Erythroblast (primary cell): ENCODE measurements at regions not wholly inside any gene's neighbourhood (a gene's known extent, or its start where the extent isn't known, plus 50 kb on each side); places are given as distances from the start of the nearest gene placed in this dataset.

Experiments
- DNase-seq, 2 experiments: peaks; one replicate each; lab custom pipeline; 2025; lab: John Stamatoyannopoulos, UW
- GATA1 ChIP-seq: IDR thresholded peaks from 2 replicates; pipeline ENCODE4 v1.6.1; 2011; ENCODE audit warnings: low read depth, mild to moderate bottlenecking, control low read depth, low read length, moderate library complexity
- POLR2A ChIP-seq: IDR thresholded peaks from 2 replicates; pipeline ENCODE4 v1.6.1; 2011; ENCODE audit warnings: mild to moderate bottlenecking, low read length

DNA sequence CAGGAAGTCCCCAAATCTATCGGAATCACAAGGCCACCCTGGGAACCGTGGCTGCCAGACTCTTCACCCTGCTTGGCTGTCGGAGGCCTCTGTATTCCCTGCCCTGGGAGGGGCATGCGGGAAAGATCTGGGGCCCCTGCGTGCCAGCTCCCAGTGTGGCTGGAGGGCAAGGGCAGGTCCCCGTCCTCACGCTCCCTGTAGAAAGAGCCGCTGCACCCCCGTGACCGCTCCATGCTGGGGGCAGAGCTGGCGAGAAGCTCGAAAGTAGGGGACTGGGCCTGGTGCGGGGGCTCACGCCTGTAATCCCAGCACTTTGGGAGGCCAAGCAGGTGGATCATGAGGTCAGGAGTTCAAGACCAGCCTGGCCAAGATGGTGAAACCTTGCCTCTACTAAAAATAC lies 208.4 kb upstream of the SOX1 start:
- DNase-seq, result no peak
- TF ChIP-seq GATA1 (no peak), POLR2A (no peak)

GRCh38 chr13:111859354-111860230 lies 207.4 kb upstream of the SOX1 start:
- DNase-seq, result no peak
- no peak for TF ChIP-seq GATA1
- no peak for TF ChIP-seq POLR2A

GRCh38 chr13:111860231-111860552 lies 206.8 kb upstream of the SOX1 start:
- TF ChIP-seq GATA1 (no peak), POLR2A (no peak)
- DNase-seq, result no peak

GRCh38 chr13:111861319-111861718 lies 205.6 kb upstream of the SOX1 start:
- DNase-seq, result no peak

DNA sequence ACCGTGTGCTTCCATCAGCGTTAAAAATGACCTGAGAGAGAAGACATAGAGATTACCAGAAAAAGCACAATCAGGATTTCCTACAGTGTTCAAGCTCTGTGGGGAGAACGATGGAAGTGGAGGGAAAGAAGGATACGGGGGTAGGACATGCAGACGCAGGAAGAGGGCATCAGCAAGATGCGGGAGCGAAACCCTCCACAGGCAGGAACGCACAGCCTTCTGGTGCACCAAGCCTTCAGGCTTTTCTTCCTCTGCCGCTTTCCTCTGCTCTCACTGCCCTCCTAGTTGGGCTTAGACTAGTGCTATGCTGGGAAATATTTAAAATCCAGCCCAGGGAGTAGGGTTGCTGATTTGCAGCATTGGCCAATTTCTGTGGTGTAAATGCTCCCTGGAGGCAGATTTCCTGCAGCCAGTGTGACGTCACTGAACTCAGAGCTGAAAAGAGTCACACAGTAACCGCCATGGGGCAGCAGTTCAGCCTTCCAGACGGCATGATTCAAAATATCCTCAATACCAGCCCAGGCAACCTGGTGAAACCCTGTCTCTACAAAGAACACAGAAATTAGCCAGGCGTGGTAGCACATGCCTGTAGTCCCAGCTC lies 205.1 kb upstream of the SOX1 start:
- TF ChIP-seq POLR2A, result no peak
- TF ChIP-seq GATA1, result no peak
- no peak for DNase-seq

More at GRCh38 chr13:111861319-111861718, 205.6 kb upstream of the SOX1 start:
- TF ChIP-seq GATA1, result no peak
- no peak for TF ChIP-seq POLR2A

- no peak for TF ChIP-seq GATA1
- TF ChIP-seq POLR2A, result no peak
- no peak for DNase-seq
Measured at GRCh38 chr13:111862836-111863815, 203.8 kb upstream of the SOX1 start.

GRCh38 chr13:111864566-111864965 lies 202.4 kb upstream of the SOX1 start:
- no peak for DNase-seq
- TF ChIP-seq GATA1 (no peak), POLR2A (no peak)

- no peak for TF ChIP-seq POLR2A
- no peak for TF ChIP-seq GATA1
- no peak for DNase-seq
Measured at GRCh38 chr13:111865046-111865445, 201.9 kb upstream of the SOX1 start.

- DNase-seq, result no peak
- TF ChIP-seq GATA1 (no peak), POLR2A (no peak)
Measured at GRCh38 chr13:111865826-111866225, 201.1 kb upstream of the SOX1 start.

DNA sequence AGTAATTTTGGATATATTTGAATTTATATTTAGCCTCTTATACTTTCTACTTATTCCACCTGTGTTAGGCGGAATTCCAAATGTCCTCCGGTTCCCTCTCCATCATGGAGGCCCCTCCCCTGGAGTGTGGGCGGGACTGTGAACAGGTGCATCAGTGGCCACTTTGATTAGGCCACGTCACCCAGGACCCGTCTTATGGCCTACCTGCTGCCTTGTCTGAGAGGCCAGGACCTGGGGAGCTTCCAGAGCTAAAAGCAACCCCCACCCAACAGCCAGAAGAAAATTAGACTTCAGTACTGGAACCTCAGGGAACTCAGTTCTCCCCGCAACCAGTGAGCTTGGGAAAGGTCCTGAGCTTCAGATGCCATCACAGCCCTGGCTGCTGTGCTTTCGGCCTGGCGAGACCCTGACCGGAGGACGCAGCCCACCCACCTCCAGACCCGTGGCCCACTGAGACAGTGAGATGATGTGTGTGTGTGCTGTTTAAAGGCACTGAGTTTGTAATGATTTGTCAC lies 200.2 kb upstream of the SOX1 start:
- DNase-seq, result no peak
- TF ChIP-seq POLR2A, result no peak
- no peak for TF ChIP-seq GATA1

DNA sequence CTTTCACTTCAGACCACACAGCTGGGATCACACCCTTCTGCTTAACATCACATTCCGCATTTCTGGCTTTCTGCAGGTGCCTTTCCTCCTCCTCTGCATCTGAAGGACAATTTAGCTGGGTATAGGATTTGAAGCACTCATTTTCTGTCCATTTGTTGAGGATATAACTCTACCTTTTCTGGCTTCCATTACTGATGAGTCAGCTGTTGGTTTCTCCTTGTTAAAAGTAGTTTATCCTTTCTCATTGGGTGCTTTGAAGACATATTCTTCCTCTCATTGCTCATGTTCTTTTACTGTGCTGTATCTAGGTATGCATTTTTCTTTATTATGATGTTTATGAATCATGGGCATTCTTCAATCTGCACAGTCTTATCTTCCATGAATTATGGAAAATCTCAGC lies 199.3 kb upstream of the SOX1 start:
- no peak for DNase-seq
- TF ChIP-seq GATA1 (no peak), POLR2A (no peak)

DNA sequence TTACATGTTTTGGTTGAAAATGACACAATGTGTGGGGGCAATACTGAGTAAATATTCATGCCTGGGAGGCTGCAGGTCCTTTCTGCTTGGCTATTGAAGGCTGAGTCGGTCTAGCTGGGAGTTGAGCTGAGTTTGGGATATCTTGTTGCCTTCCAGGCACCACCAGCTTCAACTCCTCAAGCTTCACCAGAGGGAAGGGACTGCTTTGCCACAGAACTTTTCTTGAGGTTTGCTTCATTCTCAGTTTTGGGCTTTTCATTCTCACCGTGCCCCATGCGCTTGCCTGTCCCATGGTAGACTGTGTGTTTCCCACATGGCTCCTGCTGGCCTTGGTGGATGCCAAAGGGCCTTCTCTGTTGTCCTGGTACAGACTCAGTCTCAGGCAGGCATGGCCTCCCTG lies 198.2 kb upstream of the SOX1 start:
- no peak for DNase-seq
- TF ChIP-seq GATA1 (no peak), POLR2A (no peak)

DNA sequence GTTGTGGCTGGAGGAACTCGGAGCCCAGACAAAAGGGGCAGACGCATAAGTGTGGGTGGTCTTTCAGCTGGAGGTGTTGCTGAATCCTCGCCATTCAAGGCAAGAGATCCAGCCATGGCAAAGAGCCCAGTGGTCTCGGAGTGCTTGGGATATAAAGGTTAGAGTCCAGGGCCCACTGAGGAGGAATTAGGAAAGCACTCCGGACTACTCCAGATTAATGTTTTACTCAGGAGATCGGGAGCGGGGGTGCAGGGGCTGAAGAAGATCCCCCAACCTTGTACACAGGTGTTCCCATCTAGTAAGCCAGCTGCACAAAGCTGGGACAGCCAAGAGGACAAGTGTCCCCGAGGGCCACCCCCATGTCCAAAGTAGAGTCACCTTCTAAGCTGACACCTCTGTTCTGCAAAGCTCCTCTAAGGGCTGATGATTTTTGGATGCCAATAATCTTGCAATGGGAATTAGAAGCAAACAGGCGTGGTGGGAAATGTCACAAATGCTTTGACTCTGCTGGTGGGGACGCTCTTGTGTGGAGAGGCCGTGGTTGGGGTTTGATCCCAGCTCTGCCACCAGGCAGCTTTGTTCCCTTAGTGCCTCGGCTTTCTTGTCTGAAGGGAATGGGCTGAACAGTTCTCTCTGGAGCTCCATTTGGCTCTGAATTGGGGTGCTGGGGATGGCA lies 194.3 kb upstream of the SOX1 start:
- no peak for DNase-seq
- TF ChIP-seq POLR2A, result no peak
- no peak for TF ChIP-seq GATA1

- DNase-seq, result no peak
- TF ChIP-seq GATA1 (no peak), POLR2A (no peak)
Measured at GRCh38 chr13:111873676-111874178, 193.2 kb upstream of the SOX1 start.
